PC-9 (cell line): ENCODE measurements at regions not wholly inside any gene's neighbourhood (a gene's known extent, or its start where the extent isn't known, plus 50 kb on each side); places are given as distances from the start of the nearest gene placed in this dataset.

Experiments
- BruUV-seq: library from RNA; stranded (reverse); fragments of 400-500 nt; replicated peaks from 2 replicates; lab custom pipeline; 2021; lab: Mats Ljungman, UMichigan
- CTCF ChIA-PET: fragments of 300-600 bp; sonication (Branson Sonifier 250); formaldehyde crosslinking; loops from one replicate; lab custom pipeline; 2022; ENCODE audit warnings: antibody characterized with exemption; lab: Charles Lee
- POLR2A ChIA-PET: fragments of 300-600 bp; sonication (Branson Sonifier 250); formaldehyde crosslinking; loops from one replicate; lab custom pipeline; 2022; ENCODE audit warnings: antibody characterized with exemption; ENCODE audit not compliant: unreplicated experiment; lab: Charles Lee
- DNase-seq, 2 experiments: peaks; one replicate each; pipeline versions ENCODE4 v3.0.0 to v3.0.0-alpha.2; 2015 to 2022; ENCODE audit warnings: mixed read lengths in 1 of 2
- H2AFZ ChIP-seq: fragments of 200-600 bp; sonication (generic); 2 replicates; pipeline ENCODE4 v1.8.1; 2017; ENCODE audit warnings: antibody characterized with exemption
- H3F3A ChIP-seq: fragments of 200-600 bp; sonication (generic); 2 replicates; pipeline ENCODE4 v1.8.1; 2017; ENCODE audit warnings: antibody characterized with exemption, mild to moderate bottlenecking, low read depth; ENCODE audit not compliant: insufficient read depth
- H3K27ac ChIP-seq: fragments of 200-600 bp; sonication (generic); 2 replicates; pipeline ENCODE4 v1.6.1; 2016; ENCODE audit warnings: mixed run types
- H3K27me3 ChIP-seq: fragments of 200-600 bp; sonication (generic); 2 replicates; pipeline ENCODE4 v1.6.1; 2016; ENCODE audit warnings: low read depth, mixed run types; ENCODE audit not compliant: insufficient read depth
- H3K36me3 ChIP-seq: fragments of 200-600 bp; sonication (generic); 2 replicates; pipeline ENCODE4 v1.6.1; 2016; ENCODE audit warnings: low read depth, mixed run types
- H3K4me1 ChIP-seq: fragments of 200-600 bp; sonication (generic); replicated peaks from 2 replicates; pipeline ENCODE4 v1.6.1; 2016; ENCODE audit warnings: mixed run types; ENCODE audit not compliant: insufficient read depth
- H3K4me2 ChIP-seq: fragments of 200-600 bp; sonication (generic); 2 replicates; pipeline ENCODE4 v1.6.1; 2017; ENCODE audit warnings: mixed run types
- H3K4me3 ChIP-seq: fragments of 200-600 bp; sonication (generic); 2 replicates; pipeline ENCODE4 v1.6.1; 2016; ENCODE audit warnings: mixed run types
- H3K79me2 ChIP-seq: fragments of 200-600 bp; sonication (generic); 2 replicates; pipeline ENCODE4 v1.6.1; 2017; ENCODE audit warnings: low read depth, mixed run types
- H3K9me2 ChIP-seq: fragments of 200-600 bp; sonication (generic); 2 replicates; pipeline ENCODE4 v1.8.1; 2017; ENCODE audit warnings: mild to moderate bottlenecking; ENCODE audit not compliant: insufficient read depth
- H3K9me3 ChIP-seq: fragments of 200-600 bp; sonication (generic); 2 replicates; pipeline ENCODE4 v1.8.1; 2016; ENCODE audit warnings: low read depth; ENCODE audit not compliant: insufficient read depth
- H4K20me1 ChIP-seq: fragments of 200-600 bp; sonication (generic); 2 replicates; pipeline ENCODE4 v1.8.1; 2017; ENCODE audit not compliant: insufficient read depth
- CTCF ChIP-seq: fragments of 200-600 bp; sonication (generic); conservative IDR thresholded peaks from 2 replicates; pipeline ENCODE4 v1.6.1; 2017; ENCODE audit warnings: mixed run types, antibody characterized with exemption, mild to moderate bottlenecking, moderate library complexity
- EZH2 ChIP-seq: fragments of 200-600 bp; sonication (generic); IDR thresholded peaks from 2 replicates; pipeline ENCODE4 v1.8.0; 2017; ENCODE audit warnings: antibody characterized with exemption, low read depth
- intact Hi-C: fragments of 100-400 bp; cut with micrococcal nuclease; formaldehyde crosslinking; loops from one replicate; pipeline ENCODE4 v1.10.0; 2022; ENCODE audit not compliant: unreplicated experiment

DNA sequence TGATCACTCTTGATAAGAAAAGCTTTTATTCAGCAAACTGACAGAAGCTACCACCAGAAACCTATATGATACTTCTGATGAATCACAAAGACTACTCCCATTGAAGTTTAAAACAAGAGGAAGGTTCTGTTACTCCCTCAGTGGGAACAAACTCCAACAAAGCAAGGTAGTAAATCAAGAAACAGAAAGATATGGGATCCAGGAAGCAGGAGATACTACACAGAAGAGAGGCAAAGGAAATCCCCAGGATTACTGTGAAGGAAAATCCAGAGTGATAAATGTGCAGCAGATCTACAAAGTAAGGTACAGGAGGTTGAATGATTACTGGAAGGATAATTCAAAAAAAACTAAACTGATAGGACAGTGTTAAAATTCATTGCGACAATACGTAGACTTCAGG is 222.4 kb downstream of the HHIP start:
- Histone ChIP-seq H3K27me3 (no peaks in the 10 kb centered on the region), H3K36me3 (no peaks in the 10 kb centered on the region), H3K9me2 (no peaks in the 10 kb centered on the region), H3K79me2 (no peaks in the 10 kb centered on the region), H3K4me1 (no peaks in the 10 kb centered on the region), H3F3A (no peaks in the 10 kb centered on the region), H3K9me3 (no peaks in the 10 kb centered on the region), H2AFZ (no peak overlapping the region), H3K27ac (no peak overlapping the region), H3K4me2 (no peak overlapping the region), H4K20me1 (no peaks in the 10 kb centered on the region), H3K4me3 (no peak overlapping the region)
- TF ChIP-seq EZH2 = no peak
- DNase-seq = no peak
- POLR2A ChIA-PET = no interaction called here
- intact Hi-C loops = no loop called here
- BruUV-seq = no TSS peak
- CTCF ChIA-PET = no interaction called here

GRCh38 chr4:144872508-144873225 is 225.3 kb downstream of the ANAPC10 start:
- H3K9me2 ChIP-seq = no peaks in the 10 kb centered on the region
- H3K27ac ChIP-seq = no peak overlapping the region
- H3K9me3 ChIP-seq = no peaks in the 10 kb centered on the region
- no TSS peak for BruUV-seq
- H2AFZ ChIP-seq = no peak overlapping the region
- H3K4me3 ChIP-seq = no peak overlapping the region
- TF ChIP-seq EZH2 (no peak), CTCF (no peak)
- no peaks in the 10 kb centered on the region for H3K36me3 ChIP-seq
- CTCF ChIA-PET = no interaction called here
- H3F3A ChIP-seq = no peaks in the 10 kb centered on the region
- no peaks in the 10 kb centered on the region for H4K20me1 ChIP-seq
- intact Hi-C loops = no loop called here
- POLR2A ChIA-PET = no interaction called here
- H3K27me3 ChIP-seq = no peaks in the 10 kb centered on the region
- no peak for DNase-seq
- H3K4me1 ChIP-seq = no peaks in the 10 kb centered on the region
- H3K79me2 ChIP-seq = no peaks in the 10 kb centered on the region
- no peak overlapping the region for H3K4me2 ChIP-seq

- intact Hi-C loops = no loop called here
- H3K4me1 ChIP-seq = no peaks in the 10 kb centered on the region
- H3K27me3 ChIP-seq = no peaks in the 10 kb centered on the region
- H3K4me3 ChIP-seq = no peak overlapping the region
- ChIA-PET POLR2A (no interaction called here), CTCF (no interaction called here)
- no TSS peak for BruUV-seq
- no peaks in the 10 kb centered on the region for H3K9me3 ChIP-seq
- H3K4me2 ChIP-seq = no peak overlapping the region
- no peaks in the 10 kb centered on the region for H3K9me2 ChIP-seq
- no peak overlapping the region for H3K27ac ChIP-seq
- H3K36me3 ChIP-seq = no peaks in the 10 kb centered on the region
- DNase-seq = no peak
- no peaks in the 10 kb centered on the region for H3K79me2 ChIP-seq
- H3F3A ChIP-seq = no peaks in the 10 kb centered on the region
- H4K20me1 ChIP-seq = no peaks in the 10 kb centered on the region
- H2AFZ ChIP-seq = no peak overlapping the region
- TF ChIP-seq CTCF (no peak), EZH2 (no peak)
Observed at GRCh38 chr4:144873226-144873990, 224.6 kb downstream of the ANAPC10 start.
